OCI-LY3 (cell line): ENCODE measurements at regions not wholly inside any gene's neighbourhood (a gene's known extent, or its start where the extent isn't known, plus 50 kb on each side); places are given as distances from the start of the nearest gene placed in this dataset.

Experiments
- CTCF ChIP-seq: fragments of 200-600, 300-600 bp; sonication (generic); IDR thresholded peaks from 2 replicates; pipeline ENCODE4 v1.5.1; 2014; ENCODE audit warnings: antibody characterized with exemption, low read length, low read depth
- EZH2phosphoT487 ChIP-seq: fragments of 200-600 bp; shearing (Covaris generic); IDR thresholded peaks from 2 replicates; pipeline ENCODE4 v1.6.1; 2018; ENCODE audit warnings: antibody characterized with exemption, mixed run types, low read depth

GRCh38 chr5:159507055-159507454 is 176.8 kb upstream of the IL12B start:
- no peak for TF ChIP-seq CTCF
- no peak for TF ChIP-seq EZH2phosphoT487
